RWPE1 (cell line): ENCODE measurements at regions not wholly inside any gene's neighbourhood (a gene's known extent, or its start where the extent isn't known, plus 50 kb on each side); places are given as distances from the start of the nearest gene placed in this dataset.

Source experiments
- CTCF ChIA-PET: fragments of 350-600 bp; sonication (Branson Sonifier 250); formaldehyde crosslinking; extraction: SDS; loops from one replicate; lab custom pipeline; 2021; lab: Yijun Ruan, JAX
- POLR2A ChIA-PET: fragments of 400-600 bp; formaldehyde crosslinking; extraction: SDS; loops from one replicate; lab custom pipeline; 2020; ENCODE audit warnings: antibody characterized with exemption; ENCODE audit not compliant: low non-redundant PET; lab: Yijun Ruan, JAX
- DNase-seq: peaks from one replicate; pipeline ENCODE4 v3.0.0; 2012; ENCODE audit warnings: low spot score
- H3K27ac ChIP-seq: fragments of 450-650 bp; 2 replicates; pipeline ENCODE4 v1.5.1; 2017
- TF ChIP-seq, protein P1 (sequence below): fragments of 450-650 bp; conservative IDR thresholded peaks from 2 replicates; pipeline ENCODE4 v1.5.1; 2017; ENCODE audit warnings: low read depth, mild to moderate bottlenecking

DNA sequence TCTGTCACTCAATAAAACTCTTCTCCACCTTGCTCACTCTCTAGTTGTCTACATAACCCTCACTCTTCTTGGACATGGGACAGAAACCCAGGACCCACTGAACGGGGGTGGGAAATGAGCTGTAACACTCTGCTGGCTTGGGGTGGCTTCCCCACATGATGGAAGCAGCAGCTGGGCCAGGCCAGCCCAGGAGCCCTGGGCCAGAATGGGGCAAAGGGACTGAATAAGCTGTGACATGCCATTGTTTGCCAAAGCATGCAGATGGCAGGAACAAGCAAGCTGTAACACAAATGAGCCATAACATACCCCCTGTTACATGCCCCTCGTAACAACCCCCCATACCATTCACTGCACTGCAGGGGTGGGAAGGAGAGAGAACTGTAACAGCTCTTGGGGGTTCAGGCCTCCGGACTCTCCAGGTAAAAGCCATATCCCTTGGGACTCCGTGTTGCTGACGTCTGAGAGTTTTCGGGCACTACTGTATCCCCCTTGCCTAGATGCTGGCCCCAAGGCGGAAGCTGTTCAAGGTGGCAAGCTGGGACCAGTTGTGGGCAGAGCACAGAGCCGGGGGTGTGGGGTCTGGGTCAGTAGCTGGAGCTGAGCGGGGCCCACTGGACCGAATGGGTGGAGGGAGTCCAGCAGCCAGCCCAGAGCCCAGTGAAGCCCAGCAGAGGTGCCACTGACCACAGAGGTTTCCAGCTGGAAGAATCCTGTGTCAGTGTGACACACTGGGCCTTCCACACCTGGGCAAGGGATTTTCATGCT is 56.1 kb upstream of the DMRTB1 start:
- CTCF ChIA-PET, result interaction anchor here (1.9 kb wide), 1 partner anchor 10 kb away, joined by 5 read pairs; no protein-coding TSS in a partner anchor
- TF ChIP-seq, protein P1, sequence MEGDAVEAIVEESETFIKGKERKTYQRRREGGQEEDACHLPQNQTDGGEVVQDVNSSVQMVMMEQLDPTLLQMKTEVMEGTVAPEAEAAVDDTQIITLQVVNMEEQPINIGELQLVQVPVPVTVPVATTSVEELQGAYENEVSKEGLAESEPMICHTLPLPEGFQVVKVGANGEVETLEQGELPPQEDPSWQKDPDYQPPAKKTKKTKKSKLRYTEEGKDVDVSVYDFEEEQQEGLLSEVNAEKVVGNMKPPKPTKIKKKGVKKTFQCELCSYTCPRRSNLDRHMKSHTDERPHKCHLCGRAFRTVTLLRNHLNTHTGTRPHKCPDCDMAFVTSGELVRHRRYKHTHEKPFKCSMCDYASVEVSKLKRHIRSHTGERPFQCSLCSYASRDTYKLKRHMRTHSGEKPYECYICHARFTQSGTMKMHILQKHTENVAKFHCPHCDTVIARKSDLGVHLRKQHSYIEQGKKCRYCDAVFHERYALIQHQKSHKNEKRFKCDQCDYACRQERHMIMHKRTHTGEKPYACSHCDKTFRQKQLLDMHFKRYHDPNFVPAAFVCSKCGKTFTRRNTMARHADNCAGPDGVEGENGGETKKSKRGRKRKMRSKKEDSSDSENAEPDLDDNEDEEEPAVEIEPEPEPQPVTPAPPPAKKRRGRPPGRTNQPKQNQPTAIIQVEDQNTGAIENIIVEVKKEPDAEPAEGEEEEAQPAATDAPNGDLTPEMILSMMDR, result no peak
- DNase-seq, result no peak
- POLR2A ChIA-PET, result no interaction called here
- no peak overlapping the region for H3K27ac ChIP-seq

DNA sequence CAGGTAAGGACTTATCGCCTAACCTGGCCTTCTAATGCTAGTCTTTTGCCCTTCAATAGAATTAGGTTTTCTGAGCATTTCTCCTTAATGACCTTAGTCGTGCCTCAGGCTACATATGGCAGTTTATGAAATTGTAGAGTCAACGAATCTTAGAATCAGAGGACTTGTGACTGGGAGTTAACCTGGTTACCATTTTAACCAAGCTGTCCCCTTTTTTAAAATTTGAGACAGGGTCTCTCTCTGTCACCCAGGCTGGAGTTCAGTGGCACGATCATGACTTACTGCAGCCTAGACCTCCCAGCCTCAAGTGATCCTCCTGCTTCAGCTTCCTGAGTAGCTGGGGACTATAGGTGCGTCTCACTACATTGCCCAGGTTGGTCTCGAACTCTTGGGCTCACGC is 53.5 kb upstream of the DMRTB1 start:
- no peak overlapping the region for H3K27ac ChIP-seq
- CTCF ChIA-PET, result interaction anchor here (1.0 kb wide), 2 partner anchors 9 to 127 kb away, joined by 3 read pairs; no protein-coding TSS in a partner anchor
- POLR2A ChIA-PET, result no interaction called here
- TF ChIP-seq, protein P1, result no peak
- no peak for DNase-seq

DNA sequence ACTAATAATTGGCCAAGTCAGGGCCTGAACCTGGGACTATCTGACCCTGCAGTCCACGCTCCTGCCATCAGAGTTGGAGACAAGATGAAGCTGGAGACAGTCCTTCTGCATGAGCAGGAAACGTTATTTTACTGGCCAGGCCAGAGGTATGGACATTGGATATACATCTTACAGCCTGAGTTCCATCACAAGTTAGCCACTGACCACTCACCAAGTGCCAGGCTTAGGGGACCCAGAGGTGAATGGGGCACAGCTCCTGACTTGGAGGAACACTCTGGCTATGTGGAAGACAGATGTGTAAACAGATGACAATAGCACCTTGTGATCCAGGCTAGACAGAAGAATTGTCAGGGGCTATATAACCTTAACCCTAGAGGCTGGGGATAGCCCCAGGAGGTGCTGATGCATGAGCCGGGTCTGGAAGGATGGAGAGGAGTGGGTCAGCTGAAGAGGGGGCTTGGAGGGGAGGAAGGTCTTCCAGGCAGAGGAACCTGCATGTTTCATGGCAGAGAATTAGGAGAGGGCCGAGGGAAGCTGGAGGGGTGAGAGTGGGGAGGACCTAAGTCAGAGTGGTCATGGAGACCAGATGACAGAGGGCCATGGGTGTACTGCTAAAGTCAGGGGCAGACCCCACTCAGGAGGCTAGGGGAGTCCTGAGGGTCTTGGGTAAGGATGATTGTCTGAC is 52.5 kb upstream of the DMRTB1 start:
- DNase-seq, result no peak
- TF ChIP-seq, protein P1, result no peak
- CTCF ChIA-PET, result no interaction called here
- POLR2A ChIA-PET, result no interaction called here
- H3K27ac ChIP-seq, result no peak overlapping the region

DNA sequence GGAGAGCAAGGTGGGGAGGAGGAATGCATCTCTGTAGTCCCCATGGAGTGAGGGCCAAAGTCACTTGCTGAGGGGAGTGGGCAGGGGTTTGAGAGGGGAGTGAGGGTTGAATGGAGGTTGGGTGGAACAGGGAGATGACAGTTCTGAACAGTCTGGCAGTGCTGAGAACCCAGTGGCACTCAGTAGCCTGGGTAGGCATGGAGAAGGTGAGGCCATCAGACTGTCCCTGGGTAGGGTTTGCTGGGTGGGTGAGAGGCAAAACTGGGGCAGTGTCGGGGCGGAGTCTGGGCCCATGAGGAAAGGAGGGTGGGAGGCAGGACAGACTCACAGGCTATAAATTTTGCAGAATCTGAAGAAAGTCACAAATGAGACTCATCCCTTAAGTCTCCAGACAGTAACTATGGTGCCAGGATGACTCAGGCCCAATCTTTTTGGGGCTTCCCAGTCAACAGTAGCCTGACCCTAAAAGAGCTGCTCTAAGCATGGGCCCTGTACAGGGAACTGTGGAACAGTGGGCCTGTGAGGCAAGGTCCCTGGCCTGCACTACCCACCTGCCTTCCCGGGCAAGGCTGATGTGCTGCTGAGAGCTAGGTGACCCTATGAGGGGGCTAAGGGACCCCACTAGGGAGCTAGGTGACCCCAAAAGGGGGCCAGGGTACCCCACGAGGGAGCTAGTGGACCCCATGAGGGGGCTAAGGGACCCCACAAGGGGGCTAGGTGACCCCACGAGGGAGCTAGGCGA is 51.0 kb upstream of the DMRTB1 start:
- POLR2A ChIA-PET, result no interaction called here
- no peak for DNase-seq
- TF ChIP-seq, protein P1, result no peak
- CTCF ChIA-PET, result interaction anchor here (1.0 kb wide), 1 partner anchor 131 kb away, joined by 5 read pairs; no protein-coding TSS in a partner anchor
- H3K27ac ChIP-seq, result no peak overlapping the region

DNA sequence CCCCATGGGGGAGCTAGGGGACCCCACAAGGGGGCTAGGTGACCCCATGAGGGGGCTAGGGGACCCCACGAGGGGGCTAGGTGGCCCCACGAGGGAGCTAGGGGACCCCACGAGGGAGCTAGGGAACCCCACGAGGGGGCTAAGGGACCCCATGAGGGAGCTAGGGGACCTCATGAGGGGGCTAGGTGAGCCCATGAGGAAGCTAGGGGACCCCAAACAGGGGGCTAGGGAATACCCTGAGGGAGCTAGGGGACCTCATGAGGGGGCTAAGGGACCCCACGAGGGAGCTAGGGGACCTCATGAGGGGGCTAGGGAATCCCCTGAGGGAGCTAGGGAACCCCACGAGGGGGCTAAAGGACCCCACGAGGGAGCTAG is 50.5 kb upstream of the DMRTB1 start:
- CTCF ChIA-PET, result interaction anchor here (1.0 to 1.4 kb wide), 2 partner anchors 15 to 131 kb away, joined by 3 to 5 read pairs; no protein-coding TSS in a partner anchor
- DNase-seq, result no peak
- POLR2A ChIA-PET, result no interaction called here
- TF ChIP-seq, protein P1, result no peak
- no peak overlapping the region for H3K27ac ChIP-seq

DNA sequence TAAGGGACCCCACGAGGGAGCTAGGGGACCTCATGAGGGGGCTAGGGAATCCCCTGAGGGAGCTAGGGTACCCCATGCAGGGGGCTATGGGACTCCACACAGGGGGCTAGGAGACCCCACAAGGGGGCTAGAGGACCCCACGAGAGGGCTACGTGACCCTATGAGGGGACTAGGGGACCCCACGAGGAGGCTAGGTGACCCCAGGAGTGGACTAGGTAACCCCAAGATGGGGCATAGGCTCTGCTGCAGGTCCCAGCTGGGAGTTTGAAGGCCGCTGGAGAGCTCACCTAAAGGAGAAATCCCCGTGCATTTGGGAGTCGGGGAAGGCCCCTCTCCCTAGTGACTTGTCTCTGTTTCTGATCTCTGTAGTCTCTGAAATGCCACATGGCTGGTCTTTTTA is 50.0 kb upstream of the DMRTB1 start:
- TF ChIP-seq, protein P1, result no peak
- ChIA-PET POLR2A (no interaction called here), CTCF (interaction anchor here (1.4 kb wide), 1 partner anchor 16 kb away, joined by 3 read pairs; no protein-coding TSS in a partner anchor)
- no peak for DNase-seq
- H3K27ac ChIP-seq, result no peak overlapping the region
